GM12891 (cell line): ENCODE measurements at regions not wholly inside any gene's neighbourhood (a gene's known extent, or its start where the extent isn't known, plus 50 kb on each side); places are given as distances from the start of the nearest gene placed in this dataset.

Experiments used
- PAX5 ChIP-seq: IDR thresholded peaks from 2 replicates; pipeline ENCODE4 v1.6.1; 2011; ENCODE audit warnings: low read length, moderate library complexity, mild to moderate bottlenecking; ENCODE audit not compliant: insufficient read depth, severe bottlenecking
- POLR2A ChIP-seq: IDR thresholded peaks from 2 replicates; pipeline ENCODE4 v1.6.1; 2011; ENCODE audit warnings: low read depth, low read length, control low read depth
- POLR2AphosphoS5 ChIP-seq: IDR thresholded peaks from 2 replicates; pipeline ENCODE4 v1.6.1; 2011; ENCODE audit warnings: low read depth, low read length, control low read depth
- POU2F2 ChIP-seq: IDR thresholded peaks from 2 replicates; pipeline ENCODE4 v1.6.1; 2011; ENCODE audit warnings: low read depth, mild to moderate bottlenecking, control low read depth, low read length, moderate library complexity
- SPI1 ChIP-seq: IDR thresholded peaks from 2 replicates; pipeline ENCODE4 v1.6.1; 2011; ENCODE audit warnings: low read depth, low read length, control low read depth
- TAF1 ChIP-seq: IDR thresholded peaks from 2 replicates; pipeline ENCODE4 v1.6.1; 2011; ENCODE audit warnings: low read depth, low read length, control low read depth

DNA sequence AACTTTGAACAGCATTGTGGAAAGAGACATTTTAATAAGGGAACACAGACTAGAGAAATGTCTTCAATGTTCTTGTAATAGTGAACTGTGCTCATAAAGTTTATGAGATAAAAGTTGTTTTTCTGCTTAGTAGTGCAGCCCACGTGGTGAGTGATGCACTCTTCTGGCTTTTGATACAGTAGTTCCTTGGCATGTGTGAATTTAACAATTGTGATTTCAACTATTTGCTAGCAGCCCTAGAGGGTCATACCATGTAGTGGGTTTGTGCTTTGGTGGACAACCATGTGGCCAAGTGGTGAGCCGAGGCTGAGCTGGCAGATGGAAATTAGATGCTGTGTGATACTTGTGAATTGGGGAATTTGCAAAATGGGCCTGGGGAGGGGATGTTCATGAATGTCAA is 116.2 kb upstream of the SLC4A4 start:
- no peak for TF ChIP-seq TAF1
- TF ChIP-seq POLR2A, result no peak
- TF ChIP-seq POLR2AphosphoS5, result no peak
- TF ChIP-seq SPI1, result no peak
- TF ChIP-seq PAX5, result no peak
- TF ChIP-seq POU2F2, result no peak
